ENCODE measurements at regions not wholly inside any gene's neighbourhood (a gene's known extent, or its start where the extent isn't known, plus 50 kb on each side); places are given as distances from the start of the nearest gene placed in this dataset.

DNA sequence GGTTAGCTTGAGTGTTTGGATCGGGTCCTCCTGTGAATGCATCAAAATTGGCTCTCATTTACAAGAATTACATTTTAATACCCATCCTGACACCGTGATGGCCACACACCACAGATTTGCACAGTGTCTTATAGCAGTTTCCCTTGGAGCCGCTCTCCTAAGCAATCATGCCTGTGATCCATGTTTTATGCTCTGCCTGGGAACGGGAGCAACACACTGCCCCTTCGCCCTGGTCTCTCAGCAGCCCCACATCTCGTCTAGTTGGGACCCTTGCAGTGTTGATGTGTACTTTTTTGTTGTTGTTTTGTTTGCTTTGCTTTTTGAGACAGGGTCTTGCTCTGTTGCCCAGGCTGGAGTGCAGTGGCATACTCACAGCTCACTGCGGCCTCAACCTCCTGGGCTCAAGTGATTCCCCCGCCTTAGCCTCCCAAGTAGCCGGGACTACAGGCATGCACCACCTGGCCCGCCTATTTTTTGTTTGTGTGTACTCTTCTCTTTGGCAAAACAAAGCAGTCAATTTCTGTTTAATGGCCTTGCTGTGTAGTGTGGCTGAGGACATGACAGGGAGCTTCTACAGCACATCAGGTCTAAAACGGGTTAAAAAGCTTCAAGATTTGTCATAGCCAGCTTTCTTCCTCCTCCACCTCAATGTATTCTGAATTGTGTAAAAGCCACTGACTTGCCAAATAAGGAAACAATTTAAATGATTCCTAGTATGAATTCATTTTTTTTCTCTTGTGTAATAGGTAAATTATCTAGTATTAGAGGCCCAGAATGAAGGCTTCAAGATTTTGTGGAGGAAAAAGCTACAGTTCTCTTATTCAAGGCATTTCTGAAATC is 101.6 kb upstream of the TBCA start:
- H3K27ac ChIP-seq (ENCODE audit: insufficient read depth, low read length), result no peak overlapping the region
- no peaks in the 10 kb centered on the region for H3K9me3 ChIP-seq (ENCODE audit: control insufficient read depth, insufficient read depth, low read length)
- in situ Hi-C loops (cut with MboI; ENCODE audit: low sequenced_read_pairs), result no loop called here
- H2BK15ac ChIP-seq (ENCODE audit: low read depth, low read length), result no peak overlapping the region
- intact Hi-C loops (cut with micrococcal nuclease), result no loop called here
- no peaks in the 10 kb centered on the region for H3K79me1 ChIP-seq (ENCODE audit: low read depth in 1 of 2, low read length in 2 of 2)
- H4K91ac ChIP-seq (ENCODE audit: insufficient read depth, low read depth, low read length), result no peak overlapping the region
- no peak overlapping the region for H3K4me2 ChIP-seq (ENCODE audit: low read depth, low read length)
- H3K9ac ChIP-seq (ENCODE audit: low read depth, low read length), result no peak overlapping the region
- no peak overlapping the region for H3K56ac ChIP-seq (ENCODE audit: extremely low read depth, insufficient read depth, low read length)
- no CpG with 5 or more reads among the region's 11 CpGs for WGBS, 2 experiments (ENCODE audit: extremely low coverage in 2 of 2, insufficient read length in 1 of 2)
- peaks cover 7% of the 10 kb centered on the region; the same call in 1 of the 2 replicates for H3K4me1 ChIP-seq (ENCODE audit: control insufficient read depth, insufficient read depth, low read length)
- H3K23ac ChIP-seq (ENCODE audit: low read depth, low read length), result no peak overlapping the region
- no peak overlapping the region for H2BK120ac ChIP-seq (ENCODE audit: low read depth, low read length)
- H3K27me3 ChIP-seq (ENCODE audit: control insufficient read depth, insufficient read depth, low read length), result no peaks in the 10 kb centered on the region
- dilution Hi-C loops (cut with HindIII; ENCODE audit: low sequenced_read_pairs, unreplicated experiment), result no loop called here
- peak overlapping the region; percentile 31; the same call in 1 of the 2 replicates for H3K14ac ChIP-seq (replicated peaks; ENCODE audit: low read depth, low read length)
- no peak for ATAC-seq (ENCODE audit: low read depth)
- H3K4me3 ChIP-seq (ENCODE audit: insufficient read depth, low read depth, low read length), result no peak overlapping the region
- H2AFZ ChIP-seq (replicated peaks; ENCODE audit: low read length, poor library complexity), result peak overlapping the region; percentile 25
- no peaks in the 10 kb centered on the region for H4K20me1 ChIP-seq (ENCODE audit: insufficient read depth, low read length)
- BruUV-seq (replicated peaks), result no TSS peak
- no peak overlapping the region for H2BK5ac ChIP-seq (ENCODE audit: low read depth, low read length, poor library complexity, severe bottlenecking)
- DNase-seq, result no peak
- no peak overlapping the region for H2AK9ac ChIP-seq (replicated peaks; ENCODE audit: low read depth, low read length, poor library complexity)
- H3K18ac ChIP-seq (ENCODE audit: low read depth, low read length), result no peak overlapping the region
- ChIA-PET POLR2A (ENCODE audit: unreplicated experiment) (no interaction called here), CTCF (interaction anchor here (1.6 kb wide), 1 partner anchor 9 kb away, joined by 5 read pairs; no protein-coding TSS in a partner anchor)
- H4K8ac ChIP-seq (ENCODE audit: low read depth in 2 of 2, low read length in 2 of 2), result no peak overlapping the region
- no peaks in the 10 kb centered on the region for H3K36me3 ChIP-seq (ENCODE audit: control insufficient read depth, insufficient read depth, low read length)
- H2AK5ac ChIP-seq (ENCODE audit: low read depth, low read length), result peak overlapping the region; percentile 11; the same call in 1 of the 2 replicates
- H3K4ac ChIP-seq (ENCODE audit: low read depth, low read length), result no peak overlapping the region
- peaks cover 4% of the 10 kb centered on the region; the same call in 1 of the 2 replicates for H3K9me1 ChIP-seq (ENCODE audit: insufficient read depth, low read length)
- no peak overlapping the region for H4K5ac ChIP-seq (ENCODE audit: low read depth, low read length)
- H2BK20ac ChIP-seq (ENCODE audit: low read depth, low read length), result no peak overlapping the region
- TF ChIP-seq MAZ (IDR thresholded peaks at IDR 0.05; ENCODE audit: borderline replicate concordance, low read depth, low read length) (no peak), SMC3 (IDR thresholded peaks at IDR 0.05; ENCODE audit: low read depth, low read length) (no peak), CEBPB (IDR thresholded peaks at IDR 0.05; ENCODE audit: low read depth, low read length) (no peak), BHLHE40 (IDR thresholded peaks at IDR 0.05; ENCODE audit: low read depth, low read length) (no peak), CHD1 (IDR thresholded peaks at IDR 0.05; ENCODE audit: low read depth, low read length) (no peak), POLR2A (IDR thresholded peaks at IDR 0.05; ENCODE audit: low read depth, low read length) (no peak), MAFK (IDR thresholded peaks at IDR 0.05; ENCODE audit: low read depth, low read length) (no peak), RFX5 (IDR thresholded peaks at IDR 0.05; ENCODE audit: low read depth, low read length) (no peak), FOS (IDR thresholded peaks at IDR 0.05; ENCODE audit: low read depth, low read length) (no peak), RCOR1 (IDR thresholded peaks at IDR 0.05; ENCODE audit: insufficient replicate concordance, low read length) (no peak), RAD21 (IDR thresholded peaks at IDR 0.05; ENCODE audit: low read length) (no peak), NFE2L2 (IDR thresholded peaks at IDR 0.05; ENCODE audit: low read depth, low read length) (no peak)
- TF ChIP-seq, protein P1, sequence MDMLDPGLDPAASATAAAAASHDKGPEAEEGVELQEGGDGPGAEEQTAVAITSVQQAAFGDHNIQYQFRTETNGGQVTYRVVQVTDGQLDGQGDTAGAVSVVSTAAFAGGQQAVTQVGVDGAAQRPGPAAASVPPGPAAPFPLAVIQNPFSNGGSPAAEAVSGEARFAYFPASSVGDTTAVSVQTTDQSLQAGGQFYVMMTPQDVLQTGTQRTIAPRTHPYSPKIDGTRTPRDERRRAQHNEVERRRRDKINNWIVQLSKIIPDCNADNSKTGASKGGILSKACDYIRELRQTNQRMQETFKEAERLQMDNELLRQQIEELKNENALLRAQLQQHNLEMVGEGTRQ (IDR thresholded peaks at IDR 0.05; ENCODE audit: low read depth, low read length), result no peak
- TF ChIP-seq, protein P2, sequence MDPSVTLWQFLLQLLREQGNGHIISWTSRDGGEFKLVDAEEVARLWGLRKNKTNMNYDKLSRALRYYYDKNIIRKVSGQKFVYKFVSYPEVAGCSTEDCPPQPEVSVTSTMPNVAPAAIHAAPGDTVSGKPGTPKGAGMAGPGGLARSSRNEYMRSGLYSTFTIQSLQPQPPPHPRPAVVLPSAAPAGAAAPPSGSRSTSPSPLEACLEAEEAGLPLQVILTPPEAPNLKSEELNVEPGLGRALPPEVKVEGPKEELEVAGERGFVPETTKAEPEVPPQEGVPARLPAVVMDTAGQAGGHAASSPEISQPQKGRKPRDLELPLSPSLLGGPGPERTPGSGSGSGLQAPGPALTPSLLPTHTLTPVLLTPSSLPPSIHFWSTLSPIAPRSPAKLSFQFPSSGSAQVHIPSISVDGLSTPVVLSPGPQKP (IDR thresholded peaks at IDR 0.05; ENCODE audit: borderline replicate concordance, low read depth, low read length), result no peak
- TF ChIP-seq, protein P3, sequence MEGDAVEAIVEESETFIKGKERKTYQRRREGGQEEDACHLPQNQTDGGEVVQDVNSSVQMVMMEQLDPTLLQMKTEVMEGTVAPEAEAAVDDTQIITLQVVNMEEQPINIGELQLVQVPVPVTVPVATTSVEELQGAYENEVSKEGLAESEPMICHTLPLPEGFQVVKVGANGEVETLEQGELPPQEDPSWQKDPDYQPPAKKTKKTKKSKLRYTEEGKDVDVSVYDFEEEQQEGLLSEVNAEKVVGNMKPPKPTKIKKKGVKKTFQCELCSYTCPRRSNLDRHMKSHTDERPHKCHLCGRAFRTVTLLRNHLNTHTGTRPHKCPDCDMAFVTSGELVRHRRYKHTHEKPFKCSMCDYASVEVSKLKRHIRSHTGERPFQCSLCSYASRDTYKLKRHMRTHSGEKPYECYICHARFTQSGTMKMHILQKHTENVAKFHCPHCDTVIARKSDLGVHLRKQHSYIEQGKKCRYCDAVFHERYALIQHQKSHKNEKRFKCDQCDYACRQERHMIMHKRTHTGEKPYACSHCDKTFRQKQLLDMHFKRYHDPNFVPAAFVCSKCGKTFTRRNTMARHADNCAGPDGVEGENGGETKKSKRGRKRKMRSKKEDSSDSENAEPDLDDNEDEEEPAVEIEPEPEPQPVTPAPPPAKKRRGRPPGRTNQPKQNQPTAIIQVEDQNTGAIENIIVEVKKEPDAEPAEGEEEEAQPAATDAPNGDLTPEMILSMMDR (conservative IDR thresholded peaks at IDR 0.05; ENCODE audit: low read depth, low read length), result no peak

Data from IMR-90 (cell line).